IMR-90 (cell line): ENCODE measurements at regions not wholly inside any gene's neighbourhood (a gene's known extent, or its start where the extent isn't known, plus 50 kb on each side); places are given as distances from the start of the nearest gene placed in this dataset.

Experiments used
- ATAC-seq: fragments of 200-7000 bp; cut with Tn5 transposase; 2 replicates; pipeline ENCODE4 v1.9.1; 2020; ENCODE audit warnings: low read depth, mild to moderate bottlenecking, moderate library complexity
- BruUV-seq: library from RNA; stranded (reverse); fragments of 400-500 nt; replicated peaks from 2 replicates; lab custom pipeline; 2021; lab: Mats Ljungman, UMichigan
- CTCF ChIA-PET: fragments of 300-600 bp; formaldehyde crosslinking; extraction: SDS; loops from one replicate; lab custom pipeline; 2021; ENCODE audit warnings: antibody characterized with exemption; lab: Yijun Ruan, JAX
- POLR2A ChIA-PET: fragments of 300-600 bp; sonication (Branson Sonifier 250); formaldehyde crosslinking; loops from one replicate; lab custom pipeline; 2022; ENCODE audit warnings: antibody characterized with exemption; ENCODE audit not compliant: unreplicated experiment; lab: Charles Lee
- DNase-seq: peaks from one replicate; pipeline ENCODE4 v3.0.0; 2013
- H2AFZ ChIP-seq: replicated peaks from 2 replicates; pipeline ENCODE3; 2013; ENCODE audit warnings: low read length, mild to moderate bottlenecking; ENCODE audit not compliant: poor library complexity
- H2AK5ac ChIP-seq: 2 replicates; pipeline ENCODE4 v1.6.1; 2013; ENCODE audit warnings: low read depth, low read length, inconsistent platforms
- H2AK9ac ChIP-seq: replicated peaks from 2 replicates; pipeline ENCODE3; 2013; ENCODE audit warnings: mild to moderate bottlenecking, low read depth, low read length, moderate library complexity; ENCODE audit not compliant: poor library complexity
- H2BK120ac ChIP-seq: 2 replicates; pipeline ENCODE4 v1.6.1; 2013; ENCODE audit warnings: low read depth, low read length, inconsistent platforms
- H2BK15ac ChIP-seq: 3 replicates; pipeline ENCODE4 v1.6.1; 2013; ENCODE audit warnings: low read depth, low read length, inconsistent platforms
- H2BK20ac ChIP-seq: 2 replicates; pipeline ENCODE4 v1.6.1; 2013; ENCODE audit warnings: low read depth, mild to moderate bottlenecking, inconsistent platforms, low read length, moderate library complexity
- H2BK5ac ChIP-seq: 2 replicates; pipeline ENCODE4 v1.6.1; 2013; ENCODE audit warnings: mild to moderate bottlenecking, low read depth, low read length, inconsistent platforms; ENCODE audit not compliant: poor library complexity, severe bottlenecking
- H3K14ac ChIP-seq: replicated peaks from 2 replicates; pipeline ENCODE4 v1.6.1; 2013; ENCODE audit warnings: low read depth, low read length, inconsistent platforms
- H3K18ac ChIP-seq: 2 replicates; pipeline ENCODE4 v1.6.1; 2013; ENCODE audit warnings: low read depth, low read length, control low read depth
- H3K23ac ChIP-seq: 2 replicates; pipeline ENCODE4 v1.6.1; 2013; ENCODE audit warnings: low read depth, low read length, inconsistent platforms
- H3K27ac ChIP-seq: 2 replicates; pipeline ENCODE4 v1.5.1; 2013; ENCODE audit warnings: mild to moderate bottlenecking, control low read depth, low read length; ENCODE audit not compliant: insufficient read depth
- H3K27me3 ChIP-seq: 2 replicates; pipeline ENCODE4 v1.6.1; 2013; ENCODE audit warnings: low read length; ENCODE audit not compliant: control insufficient read depth, insufficient read depth
- H3K36me3 ChIP-seq: 2 replicates; pipeline ENCODE4 v1.6.1; 2013; ENCODE audit warnings: low read length, mixed read lengths; ENCODE audit not compliant: control insufficient read depth, insufficient read depth
- H3K4ac ChIP-seq: 2 replicates; pipeline ENCODE4 v1.6.1; 2013; ENCODE audit warnings: low read depth, low read length, inconsistent platforms
- H3K4me1 ChIP-seq: 2 replicates; pipeline ENCODE4 v1.6.1; 2013; ENCODE audit warnings: low read length, mixed read lengths; ENCODE audit not compliant: control insufficient read depth, insufficient read depth
- H3K4me2 ChIP-seq: 2 replicates; pipeline ENCODE4 v1.6.1; 2013; ENCODE audit warnings: low read depth, mild to moderate bottlenecking, control low read depth, low read length, moderate library complexity
- H3K4me3 ChIP-seq: 2 replicates; pipeline ENCODE4 v1.5.1; 2013; ENCODE audit warnings: low read depth, mild to moderate bottlenecking, control low read depth, low read length, moderate library complexity; ENCODE audit not compliant: insufficient read depth
- H3K56ac ChIP-seq: 2 replicates; pipeline ENCODE4 v1.6.1; 2013; ENCODE audit warnings: low read length, inconsistent platforms; ENCODE audit not compliant: insufficient read depth; ENCODE audit errors: extremely low read depth
- H3K79me1 ChIP-seq, 2 experiments: 2 replicates each; pipeline ENCODE4 v1.6.1; 2013; ENCODE audit warnings: low read length in 2 of 2, inconsistent platforms in 1 of 2, low read depth in 1 of 2
- H3K9ac ChIP-seq: 2 replicates; pipeline ENCODE4 v1.6.1; 2013; ENCODE audit warnings: low read depth, low read length, control low read depth
- H3K9me1 ChIP-seq: 2 replicates; pipeline ENCODE4 v1.6.1; 2013; ENCODE audit warnings: low read length, inconsistent platforms; ENCODE audit not compliant: insufficient read depth
- H3K9me3 ChIP-seq: 2 replicates; pipeline ENCODE4 v1.6.1; 2013; ENCODE audit warnings: low read length; ENCODE audit not compliant: control insufficient read depth, insufficient read depth
- H4K20me1 ChIP-seq: 2 replicates; pipeline ENCODE4 v1.6.1; 2013; ENCODE audit warnings: low read length, inconsistent platforms; ENCODE audit not compliant: insufficient read depth
- H4K5ac ChIP-seq: 2 replicates; pipeline ENCODE4 v1.6.1; 2013; ENCODE audit warnings: mild to moderate bottlenecking, low read depth, low read length, control low read depth
- H4K8ac ChIP-seq, 2 experiments: 2 replicates each; pipeline ENCODE4 v1.6.1; 2013; ENCODE audit warnings: low read depth in 2 of 2, low read length in 2 of 2, control low read depth in 1 of 2, inconsistent platforms in 1 of 2
- H4K91ac ChIP-seq: 2 replicates; pipeline ENCODE4 v1.6.1; 2013; ENCODE audit warnings: low read depth, low read length, inconsistent platforms; ENCODE audit not compliant: insufficient read depth
- CEBPB ChIP-seq: IDR thresholded peaks from 2 replicates; pipeline ENCODE4 v1.6.1; 2012; ENCODE audit warnings: low read depth, low read length, improper control_type of control experiment
- MAZ ChIP-seq: IDR thresholded peaks from 2 replicates; pipeline ENCODE4 v1.6.1; 2012; ENCODE audit warnings: low read depth, mild to moderate bottlenecking, low read length, improper control_type of control experiment, moderate library complexity, borderline replicate concordance
- RAD21 ChIP-seq: IDR thresholded peaks from 2 replicates; pipeline ENCODE4 v1.6.1; 2012; ENCODE audit warnings: low read length, improper control_type of control experiment
- WGBS, 2 experiments: methylation state at CpG; one replicate each; pipeline versions ENCODE4 v1.1.5 to v1.1.7; 2013; ENCODE audit warnings: missing lambda C conversion rate in 2 of 2; ENCODE audit not compliant: insufficient read length in 1 of 2; ENCODE audit errors: extremely low coverage in 2 of 2; 5-methylcytosine and 5-hydroxymethylcytosine counted together
- dilution Hi-C: fragments of 300-500 bp; cut with HindIII; formaldehyde crosslinking; loops from one replicate; pipeline ENCODE4 v1.14.3; 2018; ENCODE audit warnings: low sequenced_read_pairs; ENCODE audit not compliant: unreplicated experiment
- in situ Hi-C: fragments of 300-500 bp; cut with MboI; formaldehyde crosslinking; loops from 3 replicates; pipeline ENCODE4 v1.14.3; 2019; ENCODE audit warnings: low sequenced_read_pairs, inconsistent platforms, mixed read lengths
- intact Hi-C: fragments of 100-400 bp; cut with micrococcal nuclease; formaldehyde crosslinking; loops from 2 replicates; pipeline ENCODE4 v1.10.0; 2022

DNA sequence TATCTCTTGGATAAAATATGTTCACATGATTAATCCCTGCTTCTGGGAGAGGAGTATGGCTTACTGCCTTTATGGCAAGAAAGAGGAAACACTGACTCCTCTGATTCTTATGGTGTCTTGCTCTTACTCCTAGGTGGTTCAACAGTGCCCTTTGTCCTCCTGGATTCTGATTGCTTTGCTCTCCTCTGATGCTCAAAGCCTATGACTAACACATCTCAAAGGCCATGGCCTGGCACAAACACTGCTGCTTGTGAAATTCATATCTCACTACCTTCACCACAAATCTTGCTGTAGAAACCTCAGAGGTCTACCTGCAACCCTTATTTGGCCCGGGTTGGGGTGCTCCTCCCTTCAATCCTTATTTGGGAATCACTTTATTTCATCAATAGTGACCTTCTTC, 217.2 kb downstream of the C12orf50 start:
- Histone ChIP-seq H3K9ac (no peak overlapping the region), H3K23ac (peak overlapping the region; percentile 2; the same call in 1 of the 2 replicates), H3K27ac (peak overlapping the region; percentile 0; the same call in 1 of the 2 replicates), H2BK20ac (peak overlapping the region; percentile 74), H3K4me3 (no peak overlapping the region), H3K79me1 (no peaks in the 10 kb centered on the region), H3K56ac (peak overlapping the region; percentile 31; the same call in 1 of the 2 replicates), H4K8ac (peak overlapping the region; percentile 54 to 68; a peak in 3 of 4 replicates), H2AK9ac (no peak overlapping the region), H2BK120ac (peak overlapping the region; percentile 96), H3K9me1 (peaks cover 11% of the 10 kb centered on the region; the same call in 1 of the 2 replicates), H3K18ac (peak overlapping the region; percentile 99; the same call in 1 of the 2 replicates), H3K4me2 (no peak overlapping the region), H3K36me3 (no peaks in the 10 kb centered on the region), H3K14ac (peak overlapping the region; percentile 49), H4K91ac (peak overlapping the region; percentile 89), H2AK5ac (peak overlapping the region; percentile 55), H4K20me1 (no peaks in the 10 kb centered on the region), H2BK5ac (peak overlapping the region; percentile 99), H2AFZ (no peak overlapping the region), H3K9me3 (no peaks in the 10 kb centered on the region), H3K27me3 (no peaks in the 10 kb centered on the region), H3K4ac (peak overlapping the region; percentile 78), H2BK15ac (peak overlapping the region; percentile 42; the same call in 2 of the 3 replicates), H3K4me1 (peaks cover 24% of the 10 kb centered on the region), H4K5ac (peak overlapping the region; percentile 79; the same call in 1 of the 2 replicates)
- in situ Hi-C loops: no loop called here
- CTCF ChIA-PET: interaction anchor here (1.1 kb wide), 1 partner anchor 8 kb away, joined by 3 read pairs; no protein-coding TSS in a partner anchor
- BruUV-seq: no TSS peak
- POLR2A ChIA-PET: no interaction called here
- dilution Hi-C loops: no loop called here
- intact Hi-C loops: no loop called here
- ATAC-seq (no peak), DNase-seq (peak; percentile 54)
- peak; percentile 27; the same call in 1 of the 2 replicates for TF ChIP-seq CEBPB
- no peak for TF ChIP-seq RAD21
- no peak for TF ChIP-seq MAZ
- no CpG with 5 or more reads among the region's 1 CpG for WGBS, 2 experiments
